Panc1 (cell line): ENCODE measurements at regions not wholly inside any gene's neighbourhood (a gene's known extent, or its start where the extent isn't known, plus 50 kb on each side); places are given as distances from the start of the nearest gene placed in this dataset.

Experiments used
- CTCF ChIP-seq: fragments of 450-650 bp; IDR thresholded peaks from 2 replicates; pipeline ENCODE4 v1.5.1; 2017; ENCODE audit warnings: mild to moderate bottlenecking
- POLR2AphosphoS5 ChIP-seq: IDR thresholded peaks from 2 replicates; pipeline ENCODE4 v1.6.1; 2012; ENCODE audit warnings: mild to moderate bottlenecking, low read depth, low read length, moderate library complexity
- REST ChIP-seq, 2 experiments: IDR thresholded peaks; 2 replicates each; pipeline ENCODE4 v1.6.1; 2011 to 2012; ENCODE audit warnings: low read depth in 2 of 2, control low read depth in 1 of 2, low read length in 1 of 2, mild to moderate bottlenecking in 1 of 2, moderate library complexity in 1 of 2; ENCODE audit not compliant: insufficient read depth in 1 of 2
- SIN3A ChIP-seq: IDR thresholded peaks from 2 replicates; pipeline ENCODE4 v1.6.1; 2012; ENCODE audit warnings: low read depth, mild to moderate bottlenecking, low read length, moderate library complexity, borderline replicate concordance; ENCODE audit not compliant: insufficient read depth
- TCF7L2 ChIP-seq: IDR thresholded peaks from 2 replicates; pipeline ENCODE4 v1.6.1; 2011; ENCODE audit warnings: mild to moderate bottlenecking, low read depth, low read length, inconsistent platforms

DNA sequence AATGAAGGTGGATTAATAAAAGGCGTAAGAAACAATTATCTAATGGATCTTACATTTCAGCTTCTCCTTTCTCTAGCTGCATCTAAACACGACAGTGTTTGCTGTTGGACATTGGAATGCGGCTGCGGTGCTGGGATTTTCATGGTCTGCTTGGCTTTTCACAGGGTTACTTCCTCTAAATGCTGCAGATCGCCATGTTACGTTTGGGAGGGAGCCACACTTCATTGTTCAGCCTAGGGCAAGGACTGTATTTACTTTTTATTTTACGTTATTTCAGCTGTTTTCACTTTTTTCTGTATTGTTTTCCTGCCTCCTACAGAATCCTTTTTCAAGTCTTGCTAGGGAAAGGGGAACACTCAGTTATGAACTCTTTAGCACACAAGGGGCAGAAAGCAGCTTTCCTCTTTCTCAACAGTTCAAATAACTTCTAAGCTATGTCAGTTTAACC lies 97.9 kb upstream of the MTHFD1L start:
- no peak for TF ChIP-seq TCF7L2
- no peak for TF ChIP-seq CTCF
- no peak for TF ChIP-seq POLR2AphosphoS5
- no peak for TF ChIP-seq SIN3A
- TF ChIP-seq REST (IDR thresholded peaks at IDR 0.05; ENCODE audit: insufficient read depth in 1 of 2, low read depth in 2 of 2, low read length in 1 of 2), result no peak
